Calu3 (cell line): ENCODE measurements at regions not wholly inside any gene's neighbourhood (a gene's known extent, or its start where the extent isn't known, plus 50 kb on each side); places are given as distances from the start of the nearest gene placed in this dataset.
"Not testable (repeated sequence)": the region's sequence is repeated elsewhere in the genome, so short reads cannot be mapped to it uniquely, and the experiment has no call there.

ENCODE experiments used
- BruUV-seq: library from RNA; stranded (reverse); fragments of 400-500 nt; replicated peaks from 2 replicates; lab custom pipeline; 2021; lab: Mats Ljungman, UMichigan
- CTCF ChIA-PET: fragments of 300-600 bp; sonication (Branson Sonifier 250); formaldehyde crosslinking; loops from one replicate; lab custom pipeline; 2022; ENCODE audit warnings: antibody characterized with exemption; lab: Charles Lee
- DNase-seq: peaks from one replicate; pipeline ENCODE4 v3.0.0; 2022
- H3K27ac Mint-ChIP-seq: one replicate; pipeline ENCODE4 v1.8.0; 2022; ENCODE audit warnings: mixed read lengths; ENCODE audit not compliant: unreplicated experiment
- H3K27me3 Mint-ChIP-seq: one replicate; pipeline ENCODE4 v1.8.0; 2022; ENCODE audit warnings: mixed read lengths; ENCODE audit not compliant: unreplicated experiment
- H3K36me3 Mint-ChIP-seq: one replicate; pipeline ENCODE4 v1.8.0; 2022; ENCODE audit warnings: mild to moderate bottlenecking, moderate library complexity, mixed read lengths; ENCODE audit not compliant: insufficient read depth, unreplicated experiment
- H3K4me1 Mint-ChIP-seq: one replicate; pipeline ENCODE4 v1.8.0; 2022; ENCODE audit warnings: mild to moderate bottlenecking, low read depth, mixed read lengths; ENCODE audit not compliant: unreplicated experiment
- H3K4me3 Mint-ChIP-seq: one replicate; pipeline ENCODE4 v1.8.0; 2022; ENCODE audit warnings: mild to moderate bottlenecking, low read depth, moderate library complexity, mixed read lengths; ENCODE audit not compliant: unreplicated experiment
- H3K9me3 Mint-ChIP-seq: one replicate; pipeline ENCODE4 v1.8.0; 2022; ENCODE audit warnings: low read depth, mixed read lengths; ENCODE audit not compliant: unreplicated experiment
- CTCF ChIP-seq: fragments of 200-600 bp; IDR thresholded peaks from one replicate; pipeline ENCODE4 v1.8.0; 2022; ENCODE audit warnings: antibody characterized with exemption; ENCODE audit not compliant: unreplicated experiment
- intact Hi-C: fragments of 100-400 bp; cut with micrococcal nuclease; formaldehyde crosslinking; loops from one replicate; pipeline ENCODE4 v1.10.0; 2022; ENCODE audit not compliant: unreplicated experiment

GRCh38 chr13:44730099-44730498 is 154.0 kb upstream of the TSC22D1 start:
- Mint-ChIP-seq H3K27me3 (no peaks in the 10 kb centered on the region), H3K9me3 (no peaks in the 10 kb centered on the region), H3K27ac (no peak overlapping the region), H3K4me3 (no peak overlapping the region), H3K4me1 (peaks cover 52% of the 10 kb centered on the region), H3K36me3 (peaks cover 4% of the 10 kb centered on the region)
- CTCF ChIA-PET = no interaction called here
- DNase-seq = no peak
- no peak for TF ChIP-seq CTCF
- intact Hi-C loops = no loop called here
- BruUV-seq = no TSS peak

GRCh38 chr13:44727591-44727990 is 151.5 kb upstream of the TSC22D1 start:
- H3K27ac Mint-ChIP-seq, intact Hi-C loops, CTCF ChIA-PET, H3K36me3 Mint-ChIP-seq, H3K4me3 Mint-ChIP-seq, H3K27me3 Mint-ChIP-seq, H3K9me3 Mint-ChIP-seq, BruUV-seq: not testable (repeated sequence)
- peaks cover 38% of the 10 kb centered on the region for H3K4me1 Mint-ChIP-seq
- DNase-seq = peak; percentile 19

- TF ChIP-seq CTCF = no peak
- BruUV-seq = no TSS peak
- no peak overlapping the region for H3K27ac Mint-ChIP-seq
- CTCF ChIA-PET = no interaction called here
- peaks cover 30% of the 10 kb centered on the region for H3K4me1 Mint-ChIP-seq
- peaks cover 4% of the 10 kb centered on the region for H3K9me3 Mint-ChIP-seq
- DNase-seq = peak; percentile 19
- intact Hi-C loops = no loop called here
- no peaks in the 10 kb centered on the region for H3K27me3 Mint-ChIP-seq
- peaks cover 4% of the 10 kb centered on the region for H3K36me3 Mint-ChIP-seq
- H3K4me3 Mint-ChIP-seq = peak overlapping the region; percentile 16
These were observed 150.6 kb upstream of the TSC22D1 start for GRCh38 chr13:44726778-44727177.

GRCh38 chr13:44726214-44726613 is 150.1 kb upstream of the TSC22D1 start:
- no peak for DNase-seq
- CTCF ChIA-PET = no interaction called here

More at GRCh38 chr13:44726214-44726613, 150.1 kb upstream of the TSC22D1 start:
- Mint-ChIP-seq H3K36me3 (peaks cover 4% of the 10 kb centered on the region), H3K27me3 (no peaks in the 10 kb centered on the region), H3K4me1 (peaks cover 25% of the 10 kb centered on the region), H3K4me3 (no peak overlapping the region), H3K9me3 (peaks cover 6% of the 10 kb centered on the region), H3K27ac (no peak overlapping the region)
- intact Hi-C loops = no loop called here
- BruUV-seq = no TSS peak
- TF ChIP-seq CTCF = no peak
